Parathyroid adenoma (tissue), 2 donors: ENCODE measurements at regions not wholly inside any gene's neighbourhood (a gene's known extent, or its start where the extent isn't known, plus 50 kb on each side); places are given as distances from the start of the nearest gene placed in this dataset.

Source experiments
- H2AFZ ChIP-seq: fragments of 300-600 bp; sonication (generic); one replicate; pipeline ENCODE4 v1.7.0; 2017; ENCODE audit warnings: antibody characterized with exemption, mild to moderate bottlenecking
- H3K27ac ChIP-seq: fragments of 300-600 bp; sonication (generic); one replicate; pipeline ENCODE4 v1.7.0; 2017
- H3K27me3 ChIP-seq: fragments of 300-600 bp; sonication (generic); one replicate; pipeline ENCODE4 v1.7.0; 2017; ENCODE audit warnings: low read length; ENCODE audit not compliant: control insufficient read depth, insufficient read depth
- H3K36me3 ChIP-seq: fragments of 300-600 bp; sonication (generic); one replicate; pipeline ENCODE4 v1.7.0; 2017; ENCODE audit warnings: low read length; ENCODE audit not compliant: control insufficient read depth, insufficient read depth
- H3K4me1 ChIP-seq: fragments of 300-600 bp; sonication (generic); one replicate; pipeline ENCODE4 v1.7.0; 2017; ENCODE audit warnings: control low read depth
- H3K4me2 ChIP-seq: fragments of 300-600 bp; sonication (generic); one replicate; pipeline ENCODE4 v1.7.0; 2017; ENCODE audit warnings: low read length
- H3K4me3 ChIP-seq: fragments of 300-600 bp; sonication (generic); one replicate; pipeline ENCODE4 v1.7.0; 2017; ENCODE audit warnings: low read depth, low read length
- H3K79me2 ChIP-seq: fragments of 300-600 bp; sonication (generic); one replicate; pipeline ENCODE4 v1.7.0; 2017; ENCODE audit warnings: control low read depth
- H3K9ac ChIP-seq: fragments of 300-600 bp; sonication (generic); one replicate; pipeline ENCODE4 v1.7.0; 2017; ENCODE audit warnings: mild to moderate bottlenecking
- H3K9me3 ChIP-seq: fragments of 300-600 bp; sonication (generic); one replicate; pipeline ENCODE4 v1.7.0; 2017; ENCODE audit warnings: low read length; ENCODE audit not compliant: control insufficient read depth
- TF ChIP-seq, protein P1 (sequence below): fragments of 300-600 bp; sonication (generic); IDR thresholded peaks from one replicate; pipeline ENCODE4 v1.7.0; 2017; ENCODE audit warnings: antibody characterized with exemption, mild to moderate bottlenecking
- donor health status: primary hyperparathyroidism.

DNA sequence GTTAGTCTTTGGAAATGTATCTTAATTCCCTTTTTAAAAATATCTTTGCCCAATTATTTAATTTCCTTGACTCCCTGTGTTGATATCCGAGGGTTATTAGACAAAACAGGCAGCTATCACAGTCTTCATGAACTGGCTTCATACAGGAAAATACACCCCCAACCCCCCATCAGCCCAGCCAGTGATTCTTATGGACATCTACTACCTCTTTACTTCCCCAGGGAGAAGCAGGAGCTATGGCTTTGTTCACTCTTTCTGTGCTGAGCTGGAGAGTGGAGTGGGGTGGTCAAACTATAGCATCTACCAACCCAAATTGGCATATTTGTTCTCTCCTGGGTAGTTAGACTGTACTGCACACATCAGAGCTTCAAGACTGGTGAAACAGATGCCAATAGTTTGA, 134.4 kb upstream of the SLC38A2 start:
- Histone ChIP-seq H3K4me1 (no peaks in the 10 kb centered on the region), H3K79me2 (no peaks in the 10 kb centered on the region), H3K36me3 (no peaks in the 10 kb centered on the region), H3K27ac (no peak overlapping the region), H3K9me3 (no peaks in the 10 kb centered on the region), H3K4me2 (no peak overlapping the region), H2AFZ (no peak overlapping the region), H3K4me3 (no peak overlapping the region), H3K9ac (no peak overlapping the region), H3K27me3 (no peaks in the 10 kb centered on the region)
- TF ChIP-seq, protein P1, sequence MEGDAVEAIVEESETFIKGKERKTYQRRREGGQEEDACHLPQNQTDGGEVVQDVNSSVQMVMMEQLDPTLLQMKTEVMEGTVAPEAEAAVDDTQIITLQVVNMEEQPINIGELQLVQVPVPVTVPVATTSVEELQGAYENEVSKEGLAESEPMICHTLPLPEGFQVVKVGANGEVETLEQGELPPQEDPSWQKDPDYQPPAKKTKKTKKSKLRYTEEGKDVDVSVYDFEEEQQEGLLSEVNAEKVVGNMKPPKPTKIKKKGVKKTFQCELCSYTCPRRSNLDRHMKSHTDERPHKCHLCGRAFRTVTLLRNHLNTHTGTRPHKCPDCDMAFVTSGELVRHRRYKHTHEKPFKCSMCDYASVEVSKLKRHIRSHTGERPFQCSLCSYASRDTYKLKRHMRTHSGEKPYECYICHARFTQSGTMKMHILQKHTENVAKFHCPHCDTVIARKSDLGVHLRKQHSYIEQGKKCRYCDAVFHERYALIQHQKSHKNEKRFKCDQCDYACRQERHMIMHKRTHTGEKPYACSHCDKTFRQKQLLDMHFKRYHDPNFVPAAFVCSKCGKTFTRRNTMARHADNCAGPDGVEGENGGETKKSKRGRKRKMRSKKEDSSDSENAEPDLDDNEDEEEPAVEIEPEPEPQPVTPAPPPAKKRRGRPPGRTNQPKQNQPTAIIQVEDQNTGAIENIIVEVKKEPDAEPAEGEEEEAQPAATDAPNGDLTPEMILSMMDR, result no peak

DNA sequence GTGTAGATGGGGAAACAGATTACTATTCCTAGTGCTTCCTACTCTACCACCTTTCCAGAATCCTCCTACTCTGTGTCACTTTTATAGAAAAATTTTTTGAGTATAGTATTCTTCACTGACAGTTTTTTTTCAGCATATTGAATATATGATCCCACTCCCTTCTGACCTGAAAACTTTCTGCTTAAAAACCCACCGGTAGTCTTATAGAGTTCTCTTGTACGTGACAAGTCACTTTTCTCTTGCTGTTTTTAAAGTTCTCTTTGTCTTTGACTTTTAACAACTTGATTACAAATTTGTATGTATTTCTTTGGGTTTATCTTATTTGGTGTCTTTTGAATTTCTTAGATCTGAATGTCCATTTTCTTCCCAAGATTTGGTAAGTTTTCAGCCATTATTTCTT, 133.6 kb upstream of the SLC38A2 start:
- no peaks in the 10 kb centered on the region for H3K36me3 ChIP-seq
- no peak overlapping the region for H3K27ac ChIP-seq
- TF ChIP-seq, protein P1, result no peak
- H2AFZ ChIP-seq, result no peak overlapping the region
- H3K4me2 ChIP-seq, result no peak overlapping the region
- H3K9ac ChIP-seq, result no peak overlapping the region
- H3K4me3 ChIP-seq, result no peak overlapping the region
- H3K9me3 ChIP-seq, result no peaks in the 10 kb centered on the region
- no peaks in the 10 kb centered on the region for H3K27me3 ChIP-seq
- no peaks in the 10 kb centered on the region for H3K79me2 ChIP-seq
- H3K4me1 ChIP-seq, result no peaks in the 10 kb centered on the region

DNA sequence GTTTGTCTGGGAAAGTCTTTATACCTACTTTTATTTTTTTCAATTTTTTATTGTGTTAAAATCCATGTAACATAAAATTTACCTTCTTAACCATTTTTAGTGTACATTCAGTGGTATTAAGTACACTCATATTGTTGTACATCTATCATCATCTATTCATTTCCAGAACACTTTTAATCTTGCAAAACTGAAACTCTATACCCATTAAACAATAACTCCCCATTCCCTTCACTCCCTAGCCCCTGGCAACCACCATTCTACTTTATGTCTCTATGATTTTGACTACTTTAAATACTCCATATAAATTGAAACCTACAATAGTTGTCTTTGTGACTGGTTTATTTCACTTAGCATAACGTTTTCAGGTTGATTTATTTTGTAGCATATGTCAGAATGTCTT, 131.9 kb upstream of the SLC38A2 start:
- no peaks in the 10 kb centered on the region for H3K79me2 ChIP-seq
- no peak overlapping the region for H3K4me2 ChIP-seq
- H3K9ac ChIP-seq, result no peak overlapping the region
- TF ChIP-seq, protein P1, result no peak
- no peaks in the 10 kb centered on the region for H3K36me3 ChIP-seq
- no peak overlapping the region for H2AFZ ChIP-seq
- no peaks in the 10 kb centered on the region for H3K4me1 ChIP-seq
- H3K4me3 ChIP-seq, result no peak overlapping the region
- H3K27me3 ChIP-seq, result no peaks in the 10 kb centered on the region
- H3K27ac ChIP-seq, result no peak overlapping the region
- no peaks in the 10 kb centered on the region for H3K9me3 ChIP-seq

DNA sequence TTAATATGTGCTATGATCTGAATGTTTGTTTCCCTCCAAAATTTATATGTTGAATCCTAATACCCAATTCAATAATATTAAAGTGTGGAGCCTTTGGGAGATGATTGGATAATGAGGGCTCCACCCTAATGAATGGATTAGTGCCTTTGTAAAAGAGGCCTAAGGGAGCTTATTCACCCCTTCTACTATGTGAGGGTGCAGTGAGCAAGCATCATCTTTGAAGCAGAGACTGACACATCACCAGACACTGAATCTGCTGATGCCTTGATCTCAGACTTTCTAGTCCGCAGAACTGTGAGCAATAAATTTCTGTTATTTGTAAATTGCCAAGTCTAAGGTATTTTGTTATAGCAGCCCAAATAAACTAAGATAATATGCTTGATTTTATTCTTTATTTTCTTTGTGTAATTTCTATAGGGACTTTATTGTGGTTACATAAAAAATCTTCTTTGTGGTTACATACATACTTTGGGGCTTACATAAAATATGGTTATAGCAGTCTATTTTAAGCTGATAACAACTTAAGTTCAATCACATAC, 131.1 kb upstream of the SLC38A2 start:
- no peak overlapping the region for H2AFZ ChIP-seq
- H3K4me3 ChIP-seq, result no peak overlapping the region
- no peak overlapping the region for H3K4me2 ChIP-seq
- no peaks in the 10 kb centered on the region for H3K27me3 ChIP-seq
- H3K9me3 ChIP-seq, result no peaks in the 10 kb centered on the region
- H3K4me1 ChIP-seq, result no peaks in the 10 kb centered on the region
- H3K9ac ChIP-seq, result no peak overlapping the region
- no peaks in the 10 kb centered on the region for H3K79me2 ChIP-seq
- no peaks in the 10 kb centered on the region for H3K36me3 ChIP-seq
- H3K27ac ChIP-seq, result no peak overlapping the region
- TF ChIP-seq, protein P1, result no peak

DNA sequence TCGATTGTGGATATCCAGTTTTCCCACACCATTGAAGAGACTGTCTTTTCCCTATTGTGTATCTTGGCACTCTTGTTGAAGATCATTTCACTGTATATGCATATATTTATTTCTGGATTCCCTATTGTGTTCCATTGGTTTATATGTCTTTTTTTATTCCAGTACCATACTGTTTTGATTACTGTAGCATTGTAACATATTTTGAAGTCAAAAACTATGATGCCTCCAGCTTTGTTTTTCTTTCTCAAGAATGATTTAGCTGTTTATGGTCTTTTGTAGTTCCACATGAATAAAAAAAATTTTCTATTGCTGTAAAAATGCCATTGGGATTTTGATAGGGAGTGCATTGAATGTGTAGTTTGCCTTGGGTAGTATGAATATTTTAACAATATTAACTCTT, 128.1 kb upstream of the SLC38A2 start:
- H3K9me3 ChIP-seq, result no peaks in the 10 kb centered on the region
- no peak overlapping the region for H2AFZ ChIP-seq
- H3K4me1 ChIP-seq, result no peaks in the 10 kb centered on the region
- H3K4me2 ChIP-seq, result no peak overlapping the region
- H3K27ac ChIP-seq, result no peak overlapping the region
- no peak overlapping the region for H3K9ac ChIP-seq
- H3K79me2 ChIP-seq, result no peaks in the 10 kb centered on the region
- no peaks in the 10 kb centered on the region for H3K36me3 ChIP-seq
- H3K27me3 ChIP-seq, result no peaks in the 10 kb centered on the region
- TF ChIP-seq, protein P1, result no peak
- H3K4me3 ChIP-seq, result no peak overlapping the region
